Breast epithelium (tissue), 3 donors: ENCODE measurements at regions not wholly inside any gene's neighbourhood (a gene's known extent, or its start where the extent isn't known, plus 50 kb on each side); places are given as distances from the start of the nearest gene placed in this dataset.

Experiments
- CTCF ChIP-seq, 3 donors: fragments of 450-650 bp; IDR thresholded peaks; one replicate each; pipeline ENCODE4 v1.5.1; 2016 to 2017; ENCODE audit warnings: antibody characterized with exemption in 3 of 3, mild to moderate bottlenecking in 3 of 3, moderate library complexity in 3 of 3
- POLR2A ChIP-seq: fragments of 450-650 bp; IDR thresholded peaks from one replicate; pipeline ENCODE4 v1.6.1; 2016; ENCODE audit warnings: antibody characterized with exemption, mild to moderate bottlenecking, moderate library complexity
- POLR2AphosphoS5 ChIP-seq, 3 donors: sonication (generic); formaldehyde crosslinking; IDR thresholded peaks; one replicate each; pipeline ENCODE4 v1.6.1; 2017; ENCODE audit warnings: antibody characterized with exemption in 3 of 3

- TF ChIP-seq POLR2A (no peak), CTCF (IDR thresholded peaks at IDR 0.05) (no peak), POLR2AphosphoS5 (IDR thresholded peaks at IDR 0.05) (no peak)
Measured at GRCh38 chr13:65240773-65241172, 1989.4 kb downstream of the PCDH9 start.
